GM19351 (cell line): ENCODE measurements at regions not wholly inside any gene's neighbourhood (a gene's known extent, or its start where the extent isn't known, plus 50 kb on each side); places are given as distances from the start of the nearest gene placed in this dataset.

ENCODE experiments used
- ATAC-seq: cut with Tn5 transposase; IDR thresholded peaks from one replicate; pipeline ENCODE4 v1.9.1; 2021; ENCODE audit warnings: mild to moderate bottlenecking, moderate library complexity; ENCODE audit not compliant: unreplicated experiment

GRCh38 chr6:166733900-166734299 is 106.8 kb upstream of the RPS6KA2 start:
- ATAC-seq: no peak

DNA sequence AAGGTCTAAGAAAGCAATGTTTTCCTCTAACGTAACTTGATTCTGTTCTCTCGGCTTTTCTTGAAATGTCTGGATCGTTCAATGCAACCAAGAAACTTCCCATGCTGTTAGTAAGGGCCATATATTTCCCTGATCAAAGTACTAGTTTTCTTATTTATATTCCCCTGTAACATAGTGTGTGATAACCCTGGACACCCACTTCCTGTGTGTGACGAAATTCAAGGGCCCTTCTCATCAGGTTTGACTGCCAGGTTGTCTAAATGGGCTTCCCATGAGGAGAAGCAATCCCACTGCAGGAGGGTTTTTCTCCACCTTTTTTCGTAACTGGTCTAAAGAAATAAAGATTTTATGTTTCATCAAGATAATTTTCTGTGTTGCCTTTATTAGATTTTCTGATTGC is 102.6 kb upstream of the RPS6KA2 start:
- no peak for ATAC-seq

DNA sequence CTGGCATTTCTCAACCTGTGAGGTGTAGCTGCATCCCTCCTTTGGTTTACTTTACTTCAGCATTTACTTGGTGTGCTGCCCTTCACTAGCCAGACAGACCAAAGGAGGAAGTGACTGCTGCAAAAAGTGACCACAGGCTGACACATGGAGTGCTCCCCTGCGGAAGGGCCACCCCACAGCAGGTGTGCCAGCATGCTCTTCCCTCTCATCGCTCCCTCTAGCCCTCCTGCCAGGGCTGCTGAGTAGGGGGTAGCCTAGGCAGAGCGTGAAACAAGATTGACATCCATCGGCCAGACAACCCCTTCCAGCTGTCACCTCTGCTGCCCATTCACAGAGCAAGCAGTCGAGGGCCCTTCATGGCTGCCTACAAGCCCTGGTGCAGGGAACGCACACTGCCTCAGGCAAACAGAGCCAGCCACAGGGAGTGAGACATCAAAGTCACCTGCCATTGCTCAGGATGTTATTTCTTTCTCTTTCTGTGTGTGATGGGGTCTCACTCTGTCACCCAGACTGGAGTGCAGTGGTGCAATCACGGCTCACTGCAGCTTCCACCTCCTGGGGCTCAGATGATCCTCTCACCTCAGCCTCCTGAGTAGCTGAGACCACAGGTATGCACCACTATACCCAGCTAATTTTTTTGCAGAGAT is 102.0 kb upstream of the RPS6KA2 start:
- no peak for ATAC-seq

DNA sequence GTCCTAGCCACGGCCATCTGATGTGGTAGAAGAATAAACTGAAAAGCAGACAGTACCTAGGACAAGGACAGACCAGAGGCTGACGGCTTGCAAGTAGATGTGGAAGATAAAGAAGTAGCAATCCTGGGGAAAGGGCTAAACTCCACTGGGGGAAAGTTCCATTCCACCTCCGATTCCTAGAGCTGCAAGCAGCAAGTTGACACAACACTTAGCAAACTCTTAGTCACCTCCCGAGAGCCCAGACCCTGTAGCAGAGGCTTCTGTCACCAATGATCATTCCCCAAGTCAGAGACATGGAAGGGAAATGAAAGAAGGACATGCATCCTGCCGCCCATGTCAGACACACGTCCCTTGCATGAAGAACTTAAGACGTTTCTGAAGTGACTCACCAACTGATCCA is 99.2 kb upstream of the RPS6KA2 start:
- ATAC-seq: no peak

GRCh38 chr6:166725571-166725970 is 98.5 kb upstream of the RPS6KA2 start:
- no peak for ATAC-seq

GRCh38 chr6:166724576-166724975 is 97.5 kb upstream of the RPS6KA2 start:
- ATAC-seq: no peak

DNA sequence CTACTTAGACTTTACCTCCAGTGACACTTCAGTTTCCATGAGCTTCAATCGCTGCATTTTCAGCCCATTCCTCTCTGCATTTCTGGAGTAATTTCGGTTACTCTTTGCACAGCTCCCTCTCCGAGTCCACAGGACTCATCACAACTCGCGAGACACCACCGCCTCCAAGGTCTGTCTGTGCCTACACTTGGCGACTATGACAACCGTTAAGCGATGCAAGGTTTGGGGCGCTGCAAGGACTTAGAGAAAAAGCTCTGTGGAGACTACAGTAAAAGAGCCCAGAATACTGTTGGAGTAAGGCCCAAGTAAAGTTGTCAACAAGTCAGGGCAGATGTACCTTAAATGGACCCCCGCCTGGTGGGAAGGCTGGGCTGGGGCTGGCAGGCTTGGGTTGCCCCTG is 95.7 kb upstream of the RPS6KA2 start:
- no peak for ATAC-seq

DNA sequence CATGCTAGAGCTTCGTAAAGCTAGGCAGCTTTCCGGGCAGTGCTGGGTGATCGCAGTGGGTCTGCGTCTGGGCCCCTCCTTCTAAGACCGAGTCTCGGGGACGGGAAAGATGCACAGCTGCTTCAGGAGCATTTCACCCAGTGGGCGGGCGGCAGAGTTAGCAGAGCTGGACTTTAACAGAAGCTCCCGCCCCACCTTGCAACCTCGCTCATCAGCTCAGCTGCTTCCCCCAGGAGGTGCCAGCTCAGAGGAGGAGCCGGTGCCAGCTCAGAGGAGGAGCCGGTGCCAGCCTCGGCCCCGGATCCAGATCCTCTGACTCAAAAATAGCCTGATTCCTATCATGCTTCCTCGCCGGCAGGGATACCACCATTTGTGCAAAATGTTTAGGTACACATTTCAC is 94.5 kb upstream of the RPS6KA2 start:
- ATAC-seq: no peak

- no peak for ATAC-seq
Observed at GRCh38 chr6:166720856-166721255, 93.8 kb upstream of the RPS6KA2 start.

DNA sequence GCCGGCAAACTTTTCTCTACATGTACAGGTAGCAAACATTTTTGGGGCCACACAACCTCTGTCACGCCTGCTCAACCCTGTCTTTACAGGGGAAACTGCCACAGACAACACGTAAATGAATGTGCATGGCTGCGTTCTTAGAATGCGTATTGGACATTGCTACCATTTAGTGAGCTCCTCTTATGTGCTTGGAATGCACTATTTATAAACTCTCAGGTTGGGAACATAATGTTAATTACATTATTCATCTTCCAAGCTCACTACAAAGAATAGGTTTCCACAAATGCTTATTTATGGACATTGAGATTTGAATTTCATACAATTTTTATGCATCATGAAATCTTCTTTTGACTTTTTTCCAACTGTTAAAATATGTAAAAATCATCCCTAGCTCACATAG is 92.0 kb upstream of the RPS6KA2 start:
- no peak for ATAC-seq

GRCh38 chr6:166718516-166718915 is 91.5 kb upstream of the RPS6KA2 start:
- no peak for ATAC-seq

- ATAC-seq: no peak
Observed at GRCh38 chr6:166716910-166717617, 90.0 kb upstream of the RPS6KA2 start.

GRCh38 chr6:166715992-166716391 is 88.9 kb upstream of the RPS6KA2 start:
- ATAC-seq: no peak

- no peak for ATAC-seq
Observed at GRCh38 chr6:166715065-166715464, 88.0 kb upstream of the RPS6KA2 start.

- ATAC-seq: no peak
Observed at GRCh38 chr6:166714581-166714980, 87.5 kb upstream of the RPS6KA2 start.

- ATAC-seq: no peak
Observed at GRCh38 chr6:166714187-166714510, 87.1 kb upstream of the RPS6KA2 start.

- no peak for ATAC-seq
Observed at GRCh38 chr6:166713434-166714186, 86.6 kb upstream of the RPS6KA2 start.

DNA sequence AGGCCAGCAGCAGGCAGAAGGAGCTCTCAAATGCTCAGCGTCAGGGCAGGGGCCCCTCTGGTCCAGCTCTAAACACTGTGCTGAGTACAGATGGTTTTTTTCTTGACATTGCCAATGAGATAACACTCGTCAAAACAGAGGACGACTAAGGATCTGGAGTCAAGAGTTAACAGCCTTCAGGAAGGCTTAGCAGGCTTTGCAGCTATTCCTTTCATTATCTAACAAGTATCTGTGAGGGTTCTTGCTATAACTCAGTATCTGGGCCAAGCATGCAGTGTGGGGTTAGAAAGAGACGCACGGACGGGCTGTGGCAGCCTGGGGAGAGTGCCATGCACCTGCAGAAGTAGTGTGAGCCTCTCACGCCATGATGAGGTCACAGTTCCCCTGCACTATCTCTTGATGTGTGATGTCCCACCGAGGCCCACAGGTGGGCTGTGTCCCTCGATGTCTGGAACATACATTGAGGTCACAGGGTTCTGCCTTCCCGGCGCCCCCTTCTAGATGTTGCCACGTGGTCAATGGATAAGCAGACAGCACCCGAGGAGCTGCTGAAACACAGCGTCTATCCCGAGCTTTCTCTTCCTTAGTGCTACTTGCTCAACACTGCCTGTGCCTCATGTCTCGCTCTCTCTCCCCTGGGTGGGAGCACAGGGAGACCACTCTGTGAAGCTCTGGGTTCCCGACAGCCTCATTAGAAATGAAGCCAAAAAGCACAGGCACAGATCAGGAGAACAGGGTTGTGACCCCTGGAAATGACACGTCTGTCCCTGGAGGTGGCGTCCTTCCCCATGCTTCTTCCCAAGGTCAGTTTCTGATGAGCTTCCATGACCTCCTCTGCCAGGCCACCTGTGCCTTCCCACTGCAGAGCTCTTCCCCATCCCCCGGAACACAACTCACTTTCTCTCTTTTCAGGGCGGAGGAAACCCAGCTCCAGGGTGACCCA is 85.5 kb upstream of the RPS6KA2 start:
- no peak for ATAC-seq

DNA sequence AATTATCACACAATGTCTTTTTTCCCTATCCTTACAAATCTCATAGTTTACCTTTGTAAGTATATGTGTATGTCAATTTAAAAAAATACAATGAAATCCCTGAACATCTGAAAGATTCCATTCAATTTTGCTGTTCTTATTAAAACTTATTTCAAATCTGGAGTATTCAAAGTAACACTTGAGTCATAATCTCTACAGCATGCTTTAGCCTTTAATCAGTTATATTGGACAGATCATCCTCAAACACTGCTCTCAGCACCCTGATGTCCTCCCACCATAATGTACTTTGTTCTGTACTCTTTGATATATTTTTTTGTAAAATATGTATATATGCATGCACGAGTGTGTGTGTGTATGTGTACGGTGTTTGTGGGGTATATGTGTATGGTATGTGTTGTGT is 83.0 kb upstream of the RPS6KA2 start:
- ATAC-seq: no peak

- no peak for ATAC-seq
Observed at GRCh38 chr6:166708460-166708859, 81.4 kb upstream of the RPS6KA2 start.

- ATAC-seq: peak; percentile 75
Observed at GRCh38 chr6:166707045-166707444, 80.0 kb upstream of the RPS6KA2 start.
